Erythroblast (primary cell): ENCODE measurements at regions not wholly inside any gene's neighbourhood (a gene's known extent, or its start where the extent isn't known, plus 50 kb on each side); places are given as distances from the start of the nearest gene placed in this dataset.

ENCODE experiments used
- GATA1 ChIP-seq: IDR thresholded peaks from 2 replicates; pipeline ENCODE4 v1.6.1; 2011; ENCODE audit warnings: low read depth, mild to moderate bottlenecking, control low read depth, low read length, moderate library complexity
- POLR2A ChIP-seq: IDR thresholded peaks from 2 replicates; pipeline ENCODE4 v1.6.1; 2011; ENCODE audit warnings: mild to moderate bottlenecking, low read length

DNA sequence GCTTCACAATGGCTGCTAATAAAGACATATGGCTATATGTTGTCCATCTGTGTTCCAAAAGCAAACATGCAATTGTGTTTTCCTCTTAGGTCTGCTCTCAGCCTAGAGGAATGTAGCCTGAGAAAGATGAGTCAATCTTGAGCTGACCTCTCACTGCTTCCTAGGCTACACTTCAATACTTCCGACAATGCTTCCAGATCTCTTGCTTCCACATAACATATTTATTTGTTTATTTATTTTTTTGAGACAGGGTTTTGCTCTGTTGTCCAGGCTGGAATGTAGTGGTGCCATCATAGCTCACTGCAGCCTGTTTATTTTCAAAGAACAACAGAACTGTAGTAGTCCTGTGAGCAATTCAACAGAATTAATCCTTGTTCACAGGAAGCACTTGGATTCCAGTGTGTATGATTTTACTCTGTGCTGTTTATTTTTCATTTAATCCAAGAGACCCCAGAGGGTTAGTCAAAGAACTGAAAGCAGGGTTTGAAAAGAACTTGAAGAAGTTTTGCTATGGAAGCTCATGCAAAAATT lies 437.9 kb downstream of the TXNL1 start:
- no peak for TF ChIP-seq POLR2A
- TF ChIP-seq GATA1 = no peak
